Fibroblast of mammary gland (primary cell): ENCODE measurements at regions not wholly inside any gene's neighbourhood (a gene's known extent, or its start where the extent isn't known, plus 50 kb on each side); places are given as distances from the start of the nearest gene placed in this dataset.

Source experiments
- DNase-seq: peaks from one replicate; pipeline ENCODE4 v3.0.0-alpha.2; 2010; ENCODE audit warnings: low read depth
- H3K4me3 ChIP-seq: 2 replicates; pipeline ENCODE4 v1.5.1; 2011; ENCODE audit warnings: low read depth, mild to moderate bottlenecking, low read length, moderate library complexity; ENCODE audit not compliant: control insufficient read depth
- CTCF ChIP-seq: conservative IDR thresholded peaks from 2 replicates; pipeline ENCODE4 v1.5.1; 2011; ENCODE audit warnings: low read depth, low read length, inconsistent platforms; ENCODE audit not compliant: control insufficient read depth, insufficient read depth

- no peak overlapping the region for H3K4me3 ChIP-seq
- no peak for DNase-seq
- TF ChIP-seq CTCF, result no peak
Measured at GRCh38 chr17:33442320-33442719, 149.2 kb upstream of the ASIC2 start.

- H3K4me3 ChIP-seq, result no peak overlapping the region
- TF ChIP-seq CTCF, result no peak
- no peak for DNase-seq
Measured at GRCh38 chr17:33444731-33445130, 151.6 kb upstream of the ASIC2 start.

- DNase-seq, result no peak
- TF ChIP-seq CTCF, result no peak
- no peak overlapping the region for H3K4me3 ChIP-seq
Measured at GRCh38 chr17:33447090-33447489, 154.0 kb upstream of the ASIC2 start.

- no peak for DNase-seq
- TF ChIP-seq CTCF, result no peak
- H3K4me3 ChIP-seq, result no peak overlapping the region
Measured at GRCh38 chr17:33451221-33451620, 158.1 kb upstream of the ASIC2 start.

GRCh38 chr17:33457477-33457876, 164.4 kb upstream of the ASIC2 start:
- no peak for TF ChIP-seq CTCF
- DNase-seq, result no peak
- H3K4me3 ChIP-seq, result no peak overlapping the region

GRCh38 chr17:33459078-33459940, 166.2 kb upstream of the ASIC2 start:
- no peak for DNase-seq
- no peak overlapping the region for H3K4me3 ChIP-seq
- no peak for TF ChIP-seq CTCF
